ENCODE measurements at regions not wholly inside any gene's neighbourhood (a gene's known extent, or its start where the extent isn't known, plus 50 kb on each side); places are given as distances from the start of the nearest gene placed in this dataset.

- TF ChIP-seq CTCF (IDR thresholded peaks at IDR 0.05), result no peak
- intact Hi-C loops (cut with DNase I), result no loop called here
Measured at GRCh38 chr16:13805951-13806350, 114.0 kb upstream of the ERCC4 start.

GRCh38 chr16:13806671-13807070 lies 113.3 kb upstream of the ERCC4 start:
- intact Hi-C loops (cut with DNase I), result no loop called here
- no peak for TF ChIP-seq CTCF (IDR thresholded peaks at IDR 0.05)

More at GRCh38 chr16:13805951-13806350, 114.0 kb upstream of the ERCC4 start:
- H3K9me3 ChIP-seq, result no peaks in the 10 kb centered on the region
- no peak overlapping the region for H3K4me3 ChIP-seq
- no peak overlapping the region for H3K27ac ChIP-seq
- ATAC-seq (no peak), DNase-seq (no peak)
- H3K36me3 ChIP-seq, result no peaks in the 10 kb centered on the region
- peaks cover 0 to 16% (median 0%) of the 10 kb centered on the region in 7 donors for H3K27me3 ChIP-seq
- 82 to 85% methylated on average over 4 of the region's 4 CpGs for WGBS, 2 donors
- no peaks in the 10 kb centered on the region for H3K4me1 ChIP-seq

GRCh38 chr16:13808102-13808501 lies 111.9 kb upstream of the ERCC4 start:
- ATAC-seq, result no peak
- 90 to 92% methylated on average over 8 of the region's 8 CpGs for WGBS, 2 donors
- TF ChIP-seq CTCF (IDR thresholded peaks at IDR 0.05), result no peak

More at GRCh38 chr16:13806671-13807070, 113.3 kb upstream of the ERCC4 start:
- H3K9me3 ChIP-seq, result no peaks in the 10 kb centered on the region
- no peak overlapping the region for H3K4me3 ChIP-seq
- no peak for ATAC-seq
- H3K36me3 ChIP-seq, result no peaks in the 10 kb centered on the region
- DNase-seq, result no peak
- H3K27ac ChIP-seq, result no peak overlapping the region
- 67 to 69% methylated on average over 5 of the region's 5 CpGs for WGBS, 2 donors
- H3K27me3 ChIP-seq, result peaks cover 0 to 21% (median 0%) of the 10 kb centered on the region in 7 donors
- no peaks in the 10 kb centered on the region for H3K4me1 ChIP-seq

GRCh38 chr16:13809765-13810164 lies 110.2 kb upstream of the ERCC4 start:
- DNase-seq (no peak), ATAC-seq (no peak)
- no peak overlapping the region for H3K27ac ChIP-seq
- peaks cover 0 to 27% (median 3%) of the 10 kb centered on the region in 7 donors for H3K27me3 ChIP-seq
- H3K4me3 ChIP-seq, result no peak overlapping the region
- no peaks in the 10 kb centered on the region for H3K36me3 ChIP-seq
- no peak for TF ChIP-seq CTCF (IDR thresholded peaks at IDR 0.05)
- H3K4me1 ChIP-seq, result no peaks in the 10 kb centered on the region
- no peaks in the 10 kb centered on the region for H3K9me3 ChIP-seq
- intact Hi-C loops (cut with DNase I), result no loop called here

More at GRCh38 chr16:13808102-13808501, 111.9 kb upstream of the ERCC4 start:
- H3K4me3 ChIP-seq, result no peak overlapping the region
- peaks cover 0 to 30% (median 0%) of the 10 kb centered on the region in 7 donors for H3K27me3 ChIP-seq
- H3K27ac ChIP-seq, result no peak overlapping the region
- intact Hi-C loops (cut with DNase I), result no loop called here
- no peak for DNase-seq
- no peaks in the 10 kb centered on the region for H3K9me3 ChIP-seq
- no peaks in the 10 kb centered on the region for H3K36me3 ChIP-seq
- H3K4me1 ChIP-seq, result no peaks in the 10 kb centered on the region

Measured in heart right ventricle (tissue), 16 donors.